Natural killer cell (primary cell): ENCODE measurements at regions not wholly inside any gene's neighbourhood (a gene's known extent, or its start where the extent isn't known, plus 50 kb on each side); places are given as distances from the start of the nearest gene placed in this dataset.
"Not testable (repeated sequence)": the region's sequence is repeated elsewhere in the genome, so short reads cannot be mapped to it uniquely, and the experiment has no call there.

ENCODE experiments used
- ATAC-seq, 3 donors: fragments of 150-1000 bp in 2 of 3; fragments of 200-7000 bp in 1 of 3; cut with Tn5 transposase; 1 replicate in 1 of 3; 2 replicates in 2 of 3; pipeline ENCODE4 v1.10.0; 2021; ENCODE audit warnings: mild to moderate bottlenecking in 2 of 3, moderate library complexity in 2 of 3
- DNase-seq, 2 donors: peaks; one replicate each; pipeline versions ENCODE4 v3.0.0 to v3.0.0-alpha.2; 2013 to 2021; ENCODE audit warnings: mixed read lengths in 1 of 2
- H3K27ac ChIP-seq: one replicate; pipeline ENCODE4 v1.5.1; 2013; ENCODE audit warnings: mild to moderate bottlenecking, low read length
- H3K27me3 ChIP-seq: one replicate; pipeline ENCODE4 v1.6.1; 2013; ENCODE audit warnings: low read length; ENCODE audit not compliant: control insufficient read depth, insufficient read depth
- H3K36me3 ChIP-seq: one replicate; pipeline ENCODE4 v1.6.1; 2013; ENCODE audit warnings: low read length; ENCODE audit not compliant: control insufficient read depth, insufficient read depth
- H3K4me1 ChIP-seq: one replicate; pipeline ENCODE4 v1.6.1; 2013; ENCODE audit warnings: low read length; ENCODE audit not compliant: control insufficient read depth, insufficient read depth
- H3K4me3 ChIP-seq: one replicate; pipeline ENCODE4 v1.5.1; 2013; ENCODE audit warnings: low read length
- H3K9me3 ChIP-seq: one replicate; pipeline ENCODE4 v1.6.1; 2013; ENCODE audit warnings: low read length; ENCODE audit not compliant: control insufficient read depth, insufficient read depth
- H3K27ac Mint-ChIP-seq, 2 donors: one replicate each; pipeline ENCODE4 v1.8.0; 2022; ENCODE audit warnings: mild to moderate bottlenecking in 2 of 2, mixed read lengths in 2 of 2, moderate library complexity in 1 of 2
- H3K27me3 Mint-ChIP-seq, 2 donors: one replicate each; pipeline ENCODE4 v1.8.0; 2022; ENCODE audit warnings: low read depth in 2 of 2, mixed read lengths in 2 of 2
- H3K36me3 Mint-ChIP-seq: one replicate; pipeline ENCODE4 v1.8.0; 2022; ENCODE audit warnings: mixed read lengths
- H3K4me1 Mint-ChIP-seq, 2 donors: one replicate each; pipeline ENCODE4 v1.8.0; 2022; ENCODE audit warnings: mixed read lengths in 2 of 2
- H3K4me3 Mint-ChIP-seq: one replicate; pipeline ENCODE4 v1.8.0; 2022; ENCODE audit warnings: mild to moderate bottlenecking, moderate library complexity, mixed read lengths
- H3K9me3 Mint-ChIP-seq, 2 donors: one replicate each; pipeline ENCODE4 v1.8.0; 2022; ENCODE audit warnings: mixed read lengths in 2 of 2
- CTCF ChIP-seq: fragments of 200-600 bp; IDR thresholded peaks from one replicate; pipeline ENCODE4 v1.8.0; 2022; ENCODE audit warnings: antibody characterized with exemption
- WGBS: methylation state at CpG from one replicate; pipeline ENCODE4 v1.1.7; 2013; ENCODE audit warnings: missing lambda C conversion rate; ENCODE audit not compliant: insufficient coverage; 5-methylcytosine and 5-hydroxymethylcytosine counted together
- intact Hi-C: fragments of 100-400 bp; cut with micrococcal nuclease; formaldehyde crosslinking; loops from one replicate; pipeline ENCODE4 v1.14.2; 2022

- no peak for ATAC-seq
- peaks cover 5 to 22% of the 10 kb centered on the region in 2 donors for H3K27me3 Mint-ChIP-seq
Measured at GRCh38 chr12:75694534-75695268, 183.3 kb upstream of the KRR1 start.

GRCh38 chr12:75692876-75693275 is 181.5 kb upstream of the KRR1 start:
- Mint-ChIP-seq H3K9me3 (peaks cover 0 to under 1% of the 10 kb centered on the region in 2 donors), H3K27me3 (peaks cover 6 to 23% of the 10 kb centered on the region in 2 donors), H3K27ac (no peak overlapping the region), H3K36me3 (no peaks in the 10 kb centered on the region), H3K4me3 (no peak overlapping the region), H3K4me1 (no peaks in the 10 kb centered on the region)
- no peak overlapping the region for H3K27ac ChIP-seq
- no peaks in the 10 kb centered on the region for H3K9me3 ChIP-seq
- no peak for ATAC-seq
- TF ChIP-seq CTCF: no peak
- no peaks in the 10 kb centered on the region for H3K4me1 ChIP-seq
- no peak overlapping the region for H3K4me3 ChIP-seq
- intact Hi-C loops: no loop called here
- WGBS: 100% methylated on average over 1 of the region's 2 CpGs
- H3K27me3 ChIP-seq: peaks cover 3% of the 10 kb centered on the region
- no peaks in the 10 kb centered on the region for H3K36me3 ChIP-seq
- no peak for DNase-seq

More at GRCh38 chr12:75694534-75695268, 183.3 kb upstream of the KRR1 start:
- 100% methylated on average over 1 of the region's 1 CpG for WGBS
- no peak for DNase-seq
- TF ChIP-seq CTCF: no peak
- Histone ChIP-seq H3K27ac (no peak overlapping the region), H3K9me3 (no peaks in the 10 kb centered on the region), H3K27me3 (peaks cover 3% of the 10 kb centered on the region), H3K4me1 (no peaks in the 10 kb centered on the region), H3K4me3 (no peak overlapping the region), H3K36me3 (no peaks in the 10 kb centered on the region)
- no peaks in the 10 kb centered on the region for H3K36me3 Mint-ChIP-seq
- H3K9me3 Mint-ChIP-seq: no peaks in the 10 kb centered on the region
- H3K27ac Mint-ChIP-seq: no peak overlapping the region
- no peak overlapping the region for H3K4me3 Mint-ChIP-seq
- intact Hi-C loops: no loop called here
- H3K4me1 Mint-ChIP-seq: no peaks in the 10 kb centered on the region

GRCh38 chr12:75690296-75690955 is 179.0 kb upstream of the KRR1 start:
- Histone ChIP-seq H3K9me3 (no peaks in the 10 kb centered on the region), H3K27me3 (peaks cover 3% of the 10 kb centered on the region), H3K27ac (no peak overlapping the region), H3K4me3 (no peak overlapping the region), H3K36me3 (no peaks in the 10 kb centered on the region), H3K4me1 (no peaks in the 10 kb centered on the region)
- intact Hi-C loops: no loop called here
- Mint-ChIP-seq H3K9me3 (peaks cover 0 to 2% of the 10 kb centered on the region in 2 donors), H3K27me3 (peaks cover 10 to 28% of the 10 kb centered on the region in 2 donors), H3K27ac (no peak overlapping the region), H3K4me1 (no peaks in the 10 kb centered on the region), H3K4me3 (no peak overlapping the region), H3K36me3 (no peaks in the 10 kb centered on the region)
- WGBS: 92% methylated on average over 10 of the region's 11 CpGs
- no peak for TF ChIP-seq CTCF
- ATAC-seq (no peak), DNase-seq (no peak)

- H3K9me3 ChIP-seq, H3K36me3 Mint-ChIP-seq, intact Hi-C loops, H3K4me1 Mint-ChIP-seq, H3K9me3 Mint-ChIP-seq, H3K4me3 Mint-ChIP-seq, H3K27me3 ChIP-seq, ATAC-seq, DNase-seq, H3K4me3 ChIP-seq, H3K27ac ChIP-seq, H3K27me3 Mint-ChIP-seq, H3K4me1 ChIP-seq, H3K27ac Mint-ChIP-seq, H3K36me3 ChIP-seq: not testable (repeated sequence)
- WGBS: 0% methylated on average over 1 of the region's 1 CpG
Measured at GRCh38 chr12:75686233-75686632, 174.8 kb upstream of the KRR1 start.
